ENCODE measurements at regions not wholly inside any gene's neighbourhood (a gene's known extent, or its start where the extent isn't known, plus 50 kb on each side); places are given as distances from the start of the nearest gene placed in this dataset.

GRCh38 chr16:86818671-86819532, 240.6 kb downstream of the FOXL1 start:
- TF ChIP-seq CTCF (IDR thresholded peaks at IDR 0.05) (no peak), POLR2A (IDR thresholded peaks at IDR 0.05) (no peak)
